ENCODE measurements at regions not wholly inside any gene's neighbourhood (a gene's known extent, or its start where the extent isn't known, plus 50 kb on each side); places are given as distances from the start of the nearest gene placed in this dataset.

DNA sequence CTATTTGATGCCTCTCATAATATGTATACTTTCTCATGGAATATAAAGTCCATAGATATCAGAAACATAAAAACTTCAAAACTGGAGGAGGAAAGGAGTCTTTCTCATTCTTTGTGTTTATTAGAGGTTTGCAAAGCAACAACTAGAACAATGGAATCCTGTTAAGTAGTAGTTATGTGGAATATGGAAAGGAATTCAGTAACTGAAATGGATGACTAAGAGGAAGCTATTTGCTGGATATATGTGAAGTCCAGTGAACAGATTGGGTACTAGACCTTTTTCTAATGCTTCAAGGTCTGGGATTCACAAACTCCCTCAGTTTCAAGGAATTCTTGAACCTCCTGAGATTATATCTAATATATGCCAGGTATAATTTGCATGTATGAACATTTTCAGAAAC lies 353.6 kb upstream of the FANCL start:
- TF ChIP-seq, protein P1, sequence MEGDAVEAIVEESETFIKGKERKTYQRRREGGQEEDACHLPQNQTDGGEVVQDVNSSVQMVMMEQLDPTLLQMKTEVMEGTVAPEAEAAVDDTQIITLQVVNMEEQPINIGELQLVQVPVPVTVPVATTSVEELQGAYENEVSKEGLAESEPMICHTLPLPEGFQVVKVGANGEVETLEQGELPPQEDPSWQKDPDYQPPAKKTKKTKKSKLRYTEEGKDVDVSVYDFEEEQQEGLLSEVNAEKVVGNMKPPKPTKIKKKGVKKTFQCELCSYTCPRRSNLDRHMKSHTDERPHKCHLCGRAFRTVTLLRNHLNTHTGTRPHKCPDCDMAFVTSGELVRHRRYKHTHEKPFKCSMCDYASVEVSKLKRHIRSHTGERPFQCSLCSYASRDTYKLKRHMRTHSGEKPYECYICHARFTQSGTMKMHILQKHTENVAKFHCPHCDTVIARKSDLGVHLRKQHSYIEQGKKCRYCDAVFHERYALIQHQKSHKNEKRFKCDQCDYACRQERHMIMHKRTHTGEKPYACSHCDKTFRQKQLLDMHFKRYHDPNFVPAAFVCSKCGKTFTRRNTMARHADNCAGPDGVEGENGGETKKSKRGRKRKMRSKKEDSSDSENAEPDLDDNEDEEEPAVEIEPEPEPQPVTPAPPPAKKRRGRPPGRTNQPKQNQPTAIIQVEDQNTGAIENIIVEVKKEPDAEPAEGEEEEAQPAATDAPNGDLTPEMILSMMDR (IDR thresholded peaks at IDR 0.05) = no peak
- TF ChIP-seq POLR2A (IDR thresholded peaks at IDR 0.05) = no peak
- no peak for TF ChIP-seq EP300 (IDR thresholded peaks at IDR 0.05)
